AG09309 (cell line): ENCODE measurements at regions not wholly inside any gene's neighbourhood (a gene's known extent, or its start where the extent isn't known, plus 50 kb on each side); places are given as distances from the start of the nearest gene placed in this dataset.

ENCODE experiments used
- DNase-seq: peaks from one replicate; pipeline ENCODE4 v3.0.0-alpha.2; 2010; ENCODE audit warnings: low read depth
- H3K4me3 ChIP-seq: 2 replicates; pipeline ENCODE4 v1.5.1; 2011; ENCODE audit warnings: mild to moderate bottlenecking, low read depth, low read length, moderate library complexity; ENCODE audit not compliant: control insufficient read depth
- CTCF ChIP-seq: IDR thresholded peaks from 2 replicates; pipeline ENCODE4 v1.5.1; 2011; ENCODE audit warnings: mild to moderate bottlenecking, low read depth, low read length, inconsistent platforms; ENCODE audit not compliant: insufficient read depth, control insufficient read depth; ENCODE audit errors: missing control alignments

- no peak for DNase-seq
- TF ChIP-seq CTCF, result no peak
Observed at GRCh38 chr3:144677103-144677502, 705.5 kb downstream of the DIPK2A start.

GRCh38 chr3:144683065-144683464 is 711.4 kb downstream of the DIPK2A start:
- DNase-seq, result no peak
- no peak overlapping the region for H3K4me3 ChIP-seq
- TF ChIP-seq CTCF, result no peak

More at GRCh38 chr3:144677103-144677502, 705.5 kb downstream of the DIPK2A start:
- H3K4me3 ChIP-seq, result no peak overlapping the region

GRCh38 chr3:144687862-144688261 is 716.2 kb downstream of the DIPK2A start:
- TF ChIP-seq CTCF, result no peak
- no peak for DNase-seq
- H3K4me3 ChIP-seq, result no peak overlapping the region

GRCh38 chr3:144692488-144692887 is 720.9 kb downstream of the DIPK2A start:
- TF ChIP-seq CTCF, result no peak
- DNase-seq, result no peak
- H3K4me3 ChIP-seq, result no peak overlapping the region

GRCh38 chr3:144708437-144708836 is 736.8 kb downstream of the DIPK2A start:
- TF ChIP-seq CTCF, result no peak
- no peak overlapping the region for H3K4me3 ChIP-seq
- DNase-seq, result no peak

- DNase-seq, result no peak
- TF ChIP-seq CTCF, result no peak
- H3K4me3 ChIP-seq, result no peak overlapping the region
Observed at GRCh38 chr3:144737281-144737680, 765.7 kb downstream of the DIPK2A start.

GRCh38 chr3:144743225-144743668 is 771.6 kb downstream of the DIPK2A start:
- DNase-seq, result no peak
- H3K4me3 ChIP-seq, result no peak overlapping the region
- TF ChIP-seq CTCF, result no peak
